KMS-11 (cell line): ENCODE measurements at regions not wholly inside any gene's neighbourhood (a gene's known extent, or its start where the extent isn't known, plus 50 kb on each side); places are given as distances from the start of the nearest gene placed in this dataset.

Experiments used
- H2AFZ ChIP-seq: fragments of 200-600 bp; sonication (generic); 2 replicates; pipeline ENCODE4 v1.6.1; 2016; ENCODE audit warnings: antibody characterized with exemption, mixed run types, low read depth
- H3K27ac ChIP-seq: fragments of 200-600 bp; sonication (generic); 2 replicates; pipeline ENCODE4 v1.6.1; 2016; ENCODE audit warnings: mild to moderate bottlenecking, mixed run types
- H3K27me3 ChIP-seq: fragments of 200-600 bp; sonication (generic); 2 replicates; pipeline ENCODE4 v1.6.1; 2017; ENCODE audit warnings: mild to moderate bottlenecking, low read depth, mixed run types, moderate library complexity; ENCODE audit not compliant: insufficient read depth
- H3K36me3 ChIP-seq: fragments of 200-600 bp; sonication (generic); 2 replicates; pipeline ENCODE4 v1.6.1; 2017; ENCODE audit warnings: mild to moderate bottlenecking, mixed run types; ENCODE audit not compliant: insufficient read depth
- H3K4me1 ChIP-seq: fragments of 200-600 bp; sonication (generic); 2 replicates; pipeline ENCODE4 v1.6.1; 2016; ENCODE audit warnings: mild to moderate bottlenecking, low read depth, mixed run types; ENCODE audit not compliant: poor library complexity, severe bottlenecking
- H3K4me2 ChIP-seq: fragments of 200-600 bp; sonication (generic); 2 replicates; pipeline ENCODE4 v1.7.0; 2016; ENCODE audit warnings: mild to moderate bottlenecking, mixed run types
- H3K4me3 ChIP-seq: fragments of 200-600 bp; sonication (generic); IDR thresholded peaks from 2 replicates; pipeline ENCODE4 v1.6.1; 2017; ENCODE audit warnings: low read depth, low read length, mixed read lengths; ENCODE audit not compliant: insufficient read depth
- H3K79me2 ChIP-seq: fragments of 200-600 bp; sonication (generic); 2 replicates; pipeline ENCODE4 v1.6.1; 2016; ENCODE audit warnings: low read depth, mixed run types; ENCODE audit not compliant: insufficient read depth
- H3K9ac ChIP-seq: fragments of 200-600 bp; sonication (generic); 2 replicates; pipeline ENCODE4 v1.6.1; 2016; ENCODE audit warnings: mild to moderate bottlenecking, mixed run types
- H4K20me1 ChIP-seq: fragments of 200-600 bp; sonication (generic); 2 replicates; pipeline ENCODE4 v1.6.1; 2016; ENCODE audit warnings: mild to moderate bottlenecking, mixed run types; ENCODE audit not compliant: insufficient read depth
- CTCF ChIP-seq: fragments of 200-600 bp; sonication (generic); conservative IDR thresholded peaks from 2 replicates; pipeline ENCODE4 v1.6.1; 2017; ENCODE audit warnings: low read depth, mild to moderate bottlenecking, antibody characterized with exemption, low read length, moderate library complexity, mixed read lengths

DNA sequence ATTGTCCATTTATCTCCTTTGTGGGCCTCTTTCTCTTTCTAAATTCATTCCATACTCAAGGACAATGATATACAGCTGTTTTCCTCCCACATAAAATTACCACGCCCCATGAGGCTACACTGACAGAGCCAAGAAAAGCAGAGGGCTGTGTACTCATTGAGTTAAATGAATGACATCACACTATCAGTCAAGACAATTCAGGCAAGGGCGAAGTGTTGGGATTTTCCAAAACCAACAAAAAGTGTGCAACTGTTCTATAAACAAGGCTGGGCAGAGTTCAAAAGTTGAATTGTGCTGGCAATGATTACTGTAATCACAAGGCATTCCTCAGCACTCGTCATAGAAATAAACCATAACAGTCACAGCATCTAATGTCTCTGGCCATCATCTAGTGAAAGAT, 799.6 kb upstream of the DIAPH2 start:
- Histone ChIP-seq H3K9ac (no peak overlapping the region), H3K4me2 (no peak overlapping the region), H3K27ac (no peak overlapping the region), H3K27me3 (no peaks in the 10 kb centered on the region), H3K79me2 (no peaks in the 10 kb centered on the region), H3K36me3 (no peaks in the 10 kb centered on the region), H3K4me1 (no peaks in the 10 kb centered on the region), H2AFZ (no peak overlapping the region), H3K4me3 (no peak overlapping the region), H4K20me1 (no peaks in the 10 kb centered on the region)
- no peak for TF ChIP-seq CTCF

DNA sequence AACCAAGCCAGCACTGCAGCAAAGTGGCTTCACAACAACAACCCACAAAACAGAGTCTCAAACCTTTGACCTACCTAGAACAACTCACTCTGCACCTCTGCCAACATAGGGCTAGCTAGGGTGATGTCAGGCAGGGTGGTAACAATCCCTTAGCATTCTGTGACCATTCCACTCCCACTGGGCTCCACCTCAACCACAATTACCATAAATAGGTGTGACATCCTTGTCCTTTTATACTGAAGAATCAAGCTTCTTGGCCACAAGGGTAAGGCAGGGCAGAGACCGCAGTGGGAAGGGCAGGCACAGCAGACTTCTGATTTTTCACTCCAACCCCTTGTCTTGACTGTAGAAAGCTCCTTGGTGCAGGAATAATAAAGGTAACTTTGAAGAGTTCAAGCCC, 795.4 kb upstream of the DIAPH2 start:
- no peak overlapping the region for H3K4me2 ChIP-seq
- no peaks in the 10 kb centered on the region for H3K36me3 ChIP-seq
- H4K20me1 ChIP-seq = no peaks in the 10 kb centered on the region
- no peaks in the 10 kb centered on the region for H3K79me2 ChIP-seq
- H3K4me1 ChIP-seq = no peaks in the 10 kb centered on the region
- H2AFZ ChIP-seq = no peak overlapping the region
- H3K9ac ChIP-seq = no peak overlapping the region
- H3K27me3 ChIP-seq = no peaks in the 10 kb centered on the region
- TF ChIP-seq CTCF = no peak
- no peak overlapping the region for H3K4me3 ChIP-seq
- H3K27ac ChIP-seq = no peak overlapping the region

DNA sequence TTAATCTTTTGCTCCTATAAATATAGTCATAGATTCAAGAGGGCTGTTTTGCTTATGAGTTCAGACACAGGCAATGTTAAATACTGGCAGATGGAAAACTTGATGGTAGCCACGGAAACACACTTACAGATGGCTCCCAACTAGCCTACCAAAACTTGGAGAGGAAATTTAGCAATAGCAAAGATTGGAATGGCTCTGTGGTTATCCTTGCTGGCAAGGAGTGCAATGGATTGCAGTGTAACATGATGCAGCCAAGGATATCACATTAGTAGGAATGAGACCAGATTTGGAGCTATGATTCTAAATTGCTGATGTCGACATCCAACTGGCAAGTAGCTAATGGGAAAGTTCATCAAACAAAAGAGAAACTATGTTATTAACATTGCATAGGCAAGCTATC, 791.0 kb upstream of the DIAPH2 start:
- H3K9ac ChIP-seq = no peak overlapping the region
- TF ChIP-seq CTCF = no peak
- no peak overlapping the region for H3K4me3 ChIP-seq
- H3K36me3 ChIP-seq = no peaks in the 10 kb centered on the region
- no peaks in the 10 kb centered on the region for H3K4me1 ChIP-seq
- no peaks in the 10 kb centered on the region for H3K79me2 ChIP-seq
- no peaks in the 10 kb centered on the region for H3K27me3 ChIP-seq
- no peak overlapping the region for H3K27ac ChIP-seq
- H2AFZ ChIP-seq = no peak overlapping the region
- H3K4me2 ChIP-seq = no peak overlapping the region
- H4K20me1 ChIP-seq = no peaks in the 10 kb centered on the region

GRCh38 chrX:95903490-95903889, 781.2 kb upstream of the DIAPH2 start:
- Histone ChIP-seq H3K27ac (no peak overlapping the region), H4K20me1 (no peaks in the 10 kb centered on the region), H2AFZ (no peak overlapping the region), H3K27me3 (no peaks in the 10 kb centered on the region), H3K4me2 (no peak overlapping the region), H3K4me1 (no peaks in the 10 kb centered on the region), H3K4me3 (no peak overlapping the region), H3K36me3 (no peaks in the 10 kb centered on the region), H3K79me2 (no peaks in the 10 kb centered on the region), H3K9ac (no peak overlapping the region)
- no peak for TF ChIP-seq CTCF

- H2AFZ ChIP-seq = no peak overlapping the region
Observed at GRCh38 chrX:95903975-95904374, 780.7 kb upstream of the DIAPH2 start.

More at GRCh38 chrX:95903975-95904374, 780.7 kb upstream of the DIAPH2 start:
- no peak overlapping the region for H3K9ac ChIP-seq
- no peaks in the 10 kb centered on the region for H3K4me1 ChIP-seq
- H3K79me2 ChIP-seq = no peaks in the 10 kb centered on the region
- no peaks in the 10 kb centered on the region for H3K27me3 ChIP-seq
- no peaks in the 10 kb centered on the region for H4K20me1 ChIP-seq
- no peak for TF ChIP-seq CTCF
- H3K36me3 ChIP-seq = no peaks in the 10 kb centered on the region
- H3K4me3 ChIP-seq = no peak overlapping the region
- H3K4me2 ChIP-seq = no peak overlapping the region
- H3K27ac ChIP-seq = no peak overlapping the region
